Left lung (tissue), 4 donors: ENCODE measurements at regions not wholly inside any gene's neighbourhood (a gene's known extent, or its start where the extent isn't known, plus 50 kb on each side); places are given as distances from the start of the nearest gene placed in this dataset.

ENCODE experiments used
- ATAC-seq: fragments of 200-7000 bp; cut with Tn5 transposase; one replicate; pipeline ENCODE4 v1.9.1; 2020; ENCODE audit warnings: moderate library complexity
- DNase-seq, 4 donors: peaks; one replicate each; pipeline ENCODE4 v3.0.0-alpha.2; 2013 to 2020
- H3K27ac ChIP-seq, 2 donors: fragments of 200-600 bp; sonication (generic) in 1 of 2; one replicate each; pipeline versions ENCODE4 v1.5.0 to v1.8.0; 2020 to 2021
- H3K27me3 ChIP-seq, 2 donors: fragments of 200-600 bp; sonication (generic) in 1 of 2; one replicate each; pipeline versions ENCODE4 v1.5.0 to v1.8.0; 2020 to 2021
- H3K36me3 ChIP-seq, 2 donors: fragments of 200-600 bp; sonication (generic) in 1 of 2; one replicate each; pipeline versions ENCODE4 v1.5.0 to v1.8.0; 2020 to 2021
- H3K4me1 ChIP-seq, 2 donors: fragments of 200-600 bp; one replicate each; pipeline ENCODE4 v1.8.0; 2021
- H3K4me3 ChIP-seq, 2 donors: fragments of 200-600 bp; sonication (generic) in 1 of 2; one replicate each; pipeline versions ENCODE4 v1.5.0 to v1.8.0; 2020 to 2021; ENCODE audit warnings: mild to moderate bottlenecking in 1 of 2
- H3K9me3 ChIP-seq, 2 donors: fragments of 200-600 bp; sonication (generic) in 1 of 2; one replicate each; pipeline versions ENCODE4 v1.5.0 to v1.8.0; 2020 to 2021
- intact Hi-C, 2 donors: fragments of 100-400 bp; cut with DNase I; formaldehyde crosslinking; loops; one replicate each; pipeline versions ENCODE4 v1.11.2 to v1.14.2; 2022
- microRNA-seq, 2 donors: library from miRNA; unstranded; fragments of <30 nt; microRNA quantifications; one replicate each; pipeline ENCODE4, GENCODE V29; 2019
- TF ChIP-seq, protein P1 (sequence below), 2 donors: fragments of 200-600 bp; sonication (generic) in 1 of 2; IDR thresholded peaks; one replicate each; pipeline versions ENCODE4 v1.5.0 to v1.8.0; 2021; ENCODE audit warnings: antibody characterized with exemption in 2 of 2
- donor health status: DM: no; HTN: yes; CAD: no.
- donor health status: DM: no; HTN: no; CAD: no.

DNA sequence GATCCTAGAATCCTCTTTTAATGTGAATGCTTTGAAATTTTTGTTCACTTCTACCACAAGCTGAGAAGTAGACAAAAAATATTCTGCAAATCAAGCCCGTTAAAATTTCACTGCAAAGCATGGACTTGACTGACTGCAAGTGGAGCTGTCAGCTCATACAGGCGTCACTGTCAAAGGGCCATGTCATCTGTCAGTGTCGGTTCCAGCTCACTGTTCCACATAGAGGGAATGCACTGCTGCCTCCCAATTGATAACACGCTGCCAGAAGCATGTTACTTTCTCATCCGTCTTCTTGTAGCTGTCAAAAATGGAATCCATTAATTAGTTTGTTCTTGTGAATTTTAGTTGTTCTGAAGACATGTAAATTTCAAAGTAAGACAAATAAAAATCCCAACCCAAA, 50.4 kb upstream of the FBXL4 start:
- TF ChIP-seq, protein P1, sequence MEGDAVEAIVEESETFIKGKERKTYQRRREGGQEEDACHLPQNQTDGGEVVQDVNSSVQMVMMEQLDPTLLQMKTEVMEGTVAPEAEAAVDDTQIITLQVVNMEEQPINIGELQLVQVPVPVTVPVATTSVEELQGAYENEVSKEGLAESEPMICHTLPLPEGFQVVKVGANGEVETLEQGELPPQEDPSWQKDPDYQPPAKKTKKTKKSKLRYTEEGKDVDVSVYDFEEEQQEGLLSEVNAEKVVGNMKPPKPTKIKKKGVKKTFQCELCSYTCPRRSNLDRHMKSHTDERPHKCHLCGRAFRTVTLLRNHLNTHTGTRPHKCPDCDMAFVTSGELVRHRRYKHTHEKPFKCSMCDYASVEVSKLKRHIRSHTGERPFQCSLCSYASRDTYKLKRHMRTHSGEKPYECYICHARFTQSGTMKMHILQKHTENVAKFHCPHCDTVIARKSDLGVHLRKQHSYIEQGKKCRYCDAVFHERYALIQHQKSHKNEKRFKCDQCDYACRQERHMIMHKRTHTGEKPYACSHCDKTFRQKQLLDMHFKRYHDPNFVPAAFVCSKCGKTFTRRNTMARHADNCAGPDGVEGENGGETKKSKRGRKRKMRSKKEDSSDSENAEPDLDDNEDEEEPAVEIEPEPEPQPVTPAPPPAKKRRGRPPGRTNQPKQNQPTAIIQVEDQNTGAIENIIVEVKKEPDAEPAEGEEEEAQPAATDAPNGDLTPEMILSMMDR (IDR thresholded peaks at IDR 0.05), result no peak
- DNase-seq (no peak), ATAC-seq (no peak)
- Histone ChIP-seq H3K9me3 (no peaks in the 10 kb centered on the region), H3K27ac (no peak overlapping the region), H3K27me3 (no peaks in the 10 kb centered on the region), H3K36me3 (no peaks in the 10 kb centered on the region), H3K4me1 (no peaks in the 10 kb centered on the region), H3K4me3 (no peak overlapping the region)
- intact Hi-C loops, result no loop called here

Small RNA genes lying in the stretch of these regions (microRNA-seq; reads per million reads assigned to microRNA genes)
- gene MIR548AI, result 0 reads per million in 2 donors
